ENCODE measurements at regions not wholly inside any gene's neighbourhood (a gene's known extent, or its start where the extent isn't known, plus 50 kb on each side); places are given as distances from the start of the nearest gene placed in this dataset.

- peak; percentile 96 for TF ChIP-seq SMC3 (IDR thresholded peaks at IDR 0.05)
- TF ChIP-seq ATOH8 (CRISPR knock-in tag; IDR thresholded peaks at IDR 0.05; ENCODE audit: low read depth) = no peak
- TF ChIP-seq BHLHE40 (IDR thresholded peaks at IDR 0.05; ENCODE audit: low read depth, low read length) = no peak
- no peak for TF ChIP-seq KDM5A (IDR thresholded peaks at IDR 0.05)
- no peak for TF ChIP-seq CBX8 (IDR thresholded peaks at IDR 0.05)
- no peak for TF ChIP-seq HOXB13 (CRISPR knock-in tag; IDR thresholded peaks at IDR 0.05; ENCODE audit: low read depth)
- TF ChIP-seq EP300 (IDR thresholded peaks at IDR 0.05) = no peak
- no peak for TF ChIP-seq EHF (CRISPR knock-in tag; IDR thresholded peaks at IDR 0.05)
- no peak for TF ChIP-seq TFCP2L1 (CRISPR knock-in tag; IDR thresholded peaks at IDR 0.05)
- no peak for TF ChIP-seq HOXB5 (CRISPR knock-in tag; IDR thresholded peaks at IDR 0.05)
- TF ChIP-seq NFE2L2 (conservative IDR thresholded peaks at IDR 0.05; ENCODE audit: low read length) = no peak
- no peak for TF ChIP-seq SREBF2 (IDR thresholded peaks at IDR 0.05)
- no peak for TF ChIP-seq CEBPB (IDR thresholded peaks at IDR 0.05)
- no peak for TF ChIP-seq ESRRA (IDR thresholded peaks at IDR 0.05; ENCODE audit: borderline replicate concordance, low read length)
- peak; percentile 83 to 86 for TF ChIP-seq RAD21 (conservative IDR thresholded peaks at IDR 0.05 in 1 of 2, IDR thresholded peaks at IDR 0.05 in 1 of 2)
- TF ChIP-seq, protein P1, sequence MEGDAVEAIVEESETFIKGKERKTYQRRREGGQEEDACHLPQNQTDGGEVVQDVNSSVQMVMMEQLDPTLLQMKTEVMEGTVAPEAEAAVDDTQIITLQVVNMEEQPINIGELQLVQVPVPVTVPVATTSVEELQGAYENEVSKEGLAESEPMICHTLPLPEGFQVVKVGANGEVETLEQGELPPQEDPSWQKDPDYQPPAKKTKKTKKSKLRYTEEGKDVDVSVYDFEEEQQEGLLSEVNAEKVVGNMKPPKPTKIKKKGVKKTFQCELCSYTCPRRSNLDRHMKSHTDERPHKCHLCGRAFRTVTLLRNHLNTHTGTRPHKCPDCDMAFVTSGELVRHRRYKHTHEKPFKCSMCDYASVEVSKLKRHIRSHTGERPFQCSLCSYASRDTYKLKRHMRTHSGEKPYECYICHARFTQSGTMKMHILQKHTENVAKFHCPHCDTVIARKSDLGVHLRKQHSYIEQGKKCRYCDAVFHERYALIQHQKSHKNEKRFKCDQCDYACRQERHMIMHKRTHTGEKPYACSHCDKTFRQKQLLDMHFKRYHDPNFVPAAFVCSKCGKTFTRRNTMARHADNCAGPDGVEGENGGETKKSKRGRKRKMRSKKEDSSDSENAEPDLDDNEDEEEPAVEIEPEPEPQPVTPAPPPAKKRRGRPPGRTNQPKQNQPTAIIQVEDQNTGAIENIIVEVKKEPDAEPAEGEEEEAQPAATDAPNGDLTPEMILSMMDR (IDR thresholded peaks at IDR 0.05) = peak; percentile 90
- no peak for TF ChIP-seq MAZ (IDR thresholded peaks at IDR 0.05; ENCODE audit: borderline replicate concordance, low read depth, low read length)
- TF ChIP-seq RCOR1 (IDR thresholded peaks at IDR 0.05; ENCODE audit: low read depth, low read length) = no peak
- Histone ChIP-seq H3K4me3 (no peak overlapping the region), H3K9me3 (no peaks in the 10 kb centered on the region), H3K27ac (no peak overlapping the region), H3K4me1 (no peaks in the 10 kb centered on the region), H3K4me2 (peak overlapping the region; percentile 41; the same call in 2 of the 3 replicates)
- 18% methylated on average over 11 of the region's 11 CpGs for WGBS (ENCODE audit: missing lambda C conversion rate)
- ChIA-PET CTCF (interaction anchor here (0.6 to 9.6 kb wide), 61 partner anchors 9 to 361 kb away, joined by 3 to 181 read pairs (median 4); partner anchors contain the start of genes HOXD10 and HOXD4), POLR2A (interaction anchor here (0.8 to 1.1 kb wide), 3 partner anchors 10 to 314 kb away, joined by 3 to 7 read pairs (median 5); partner anchors contain the start of gene MTX2)
- ATAC-seq (peak; percentile 87 to 93), FAIRE-seq (no peak), DNase-seq (ENCODE audit: low read depth in 1 of 2, low spot score in 1 of 2) (peak; percentile 31 to 59)
Observed at GRCh38 chr2:176454893-176455815, 185.9 kb downstream of the MTX2 start.

DNA sequence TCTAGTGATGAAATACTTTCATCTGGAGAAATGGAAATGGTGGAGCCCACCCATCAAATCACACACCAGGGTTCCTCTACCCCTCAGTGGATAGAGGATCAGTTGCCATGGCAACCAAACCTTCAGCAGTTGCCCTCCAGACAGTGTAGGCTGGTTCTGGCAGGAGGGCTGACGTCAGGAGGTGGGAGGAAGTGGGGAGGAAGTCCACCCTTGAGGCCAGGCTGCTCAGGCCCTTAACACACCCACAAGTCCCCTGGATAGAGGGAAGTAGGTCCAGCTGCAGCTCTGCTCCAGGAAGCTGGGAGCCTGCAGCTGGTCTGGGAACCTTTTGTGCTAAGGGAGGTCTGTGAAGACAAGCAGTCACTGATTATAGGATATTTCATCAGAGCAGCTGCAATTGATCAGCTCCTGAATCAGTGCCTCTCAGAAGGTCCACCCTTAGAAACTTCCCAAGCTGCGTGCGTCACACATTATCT lies 186.6 kb downstream of the MTX2 start:
- no peak overlapping the region for H3K27ac ChIP-seq
- no peak overlapping the region for H3K4me2 ChIP-seq
- no peak overlapping the region for H3K4me3 ChIP-seq
- FAIRE-seq = no peak
- peak in 1 of 2 experiments; percentile 13 for DNase-seq (ENCODE audit: low read depth in 1 of 2, low spot score in 1 of 2)
- H3K9me3 ChIP-seq = no peaks in the 10 kb centered on the region
- H3K4me1 ChIP-seq = no peaks in the 10 kb centered on the region
- POLR2A ChIA-PET = no interaction called here
- CTCF ChIA-PET = interaction anchor here (0.7 to 9.6 kb wide), 25 partner anchors 9 to 361 kb away, joined by 3 to 181 read pairs (median 5); partner anchors contain the start of gene HOXD4
- ATAC-seq = peak; percentile 45 to 65; a peak in 3 of 6 replicates
- 62% methylated on average over 3 of the region's 3 CpGs for WGBS (ENCODE audit: missing lambda C conversion rate)
- TF ChIP-seq BHLHE40 (IDR thresholded peaks at IDR 0.05; ENCODE audit: low read depth, low read length) = no peak
- TF ChIP-seq ZC3H11A (IDR thresholded peaks at IDR 0.05) = no peak
- TF ChIP-seq EP300 (IDR thresholded peaks at IDR 0.05) = no peak
- no peak for TF ChIP-seq EHF (CRISPR knock-in tag; IDR thresholded peaks at IDR 0.05)
- no peak for TF ChIP-seq HDAC2 (IDR thresholded peaks at IDR 0.05)
- no peak for TF ChIP-seq TP53 (CRISPR knock-in tag; IDR thresholded peaks at IDR 0.05)
- no peak for TF ChIP-seq POLR2AphosphoS2 (conservative IDR thresholded peaks at IDR 0.05; ENCODE audit: low read length)
- TF ChIP-seq USF2 (IDR thresholded peaks at IDR 0.05) = no peak
- TF ChIP-seq NPAS2 (CRISPR knock-in tag; IDR thresholded peaks at IDR 0.05; ENCODE audit: borderline replicate concordance) = no peak
- TF ChIP-seq POLR2A (IDR thresholded peaks at IDR 0.05; ENCODE audit: low read length) = no peak
- TF ChIP-seq HOXA7 (CRISPR knock-in tag; IDR thresholded peaks at IDR 0.05) = no peak
- no peak for TF ChIP-seq HES2 (IDR thresholded peaks at IDR 0.05)
- no peak for TF ChIP-seq RFX5 (IDR thresholded peaks at IDR 0.05)
- no peak for TF ChIP-seq REST (IDR thresholded peaks at IDR 0.05)

Measured in A549 (cell line).